NCI-H1092 (cell line): ENCODE measurements at regions not wholly inside any gene's neighbourhood (a gene's known extent, or its start where the extent isn't known, plus 50 kb on each side); places are given as distances from the start of the nearest gene placed in this dataset.

ENCODE experiments used
- DNase-seq: peaks from one replicate; lab custom pipeline; 2025; lab: John Stamatoyannopoulos, UW

GRCh38 chr14:98888281-98888680 is 383.7 kb downstream of the BCL11B start:
- no peak for DNase-seq

- DNase-seq: no peak
These were observed 382.8 kb downstream of the BCL11B start for GRCh38 chr14:98888927-98889835.

GRCh38 chr14:98889836-98890185 is 382.2 kb downstream of the BCL11B start:
- DNase-seq: no peak

- DNase-seq: no peak
These were observed 381.2 kb downstream of the BCL11B start for GRCh38 chr14:98890556-98891340.

GRCh38 chr14:98893675-98894074 is 378.3 kb downstream of the BCL11B start:
- no peak for DNase-seq

- DNase-seq: no peak
These were observed 377.4 kb downstream of the BCL11B start for GRCh38 chr14:98894600-98894999.

GRCh38 chr14:98896449-98896848 is 375.5 kb downstream of the BCL11B start:
- DNase-seq: no peak

- DNase-seq: no peak
These were observed 374.2 kb downstream of the BCL11B start for GRCh38 chr14:98897605-98898309.

- DNase-seq: no peak
These were observed 372.6 kb downstream of the BCL11B start for GRCh38 chr14:98899441-98899840.

GRCh38 chr14:98900236-98900635 is 371.8 kb downstream of the BCL11B start:
- no peak for DNase-seq

- DNase-seq: no peak
These were observed 371.2 kb downstream of the BCL11B start for GRCh38 chr14:98900798-98901197.

- DNase-seq: no peak
These were observed 370.3 kb downstream of the BCL11B start for GRCh38 chr14:98901511-98902205.

- DNase-seq: no peak
These were observed 368.6 kb downstream of the BCL11B start for GRCh38 chr14:98903371-98903770.

- no peak for DNase-seq
These were observed 367.3 kb downstream of the BCL11B start for GRCh38 chr14:98904677-98905076.

GRCh38 chr14:98906123-98906995 is 365.6 kb downstream of the BCL11B start:
- no peak for DNase-seq

GRCh38 chr14:98907271-98907670 is 364.7 kb downstream of the BCL11B start:
- no peak for DNase-seq

GRCh38 chr14:98908050-98908449 is 363.9 kb downstream of the BCL11B start:
- no peak for DNase-seq

GRCh38 chr14:98909251-98909944 is 362.6 kb downstream of the BCL11B start:
- no peak for DNase-seq

GRCh38 chr14:98910061-98910460 is 361.9 kb downstream of the BCL11B start:
- no peak for DNase-seq

- DNase-seq: no peak
These were observed 359.3 kb downstream of the BCL11B start for GRCh38 chr14:98912655-98913054.
